ENCODE measurements at regions not wholly inside any gene's neighbourhood (a gene's known extent, or its start where the extent isn't known, plus 50 kb on each side); places are given as distances from the start of the nearest gene placed in this dataset.

- no peak overlapping the region for H3K4ac ChIP-seq (ENCODE audit: low read depth, low read length)
- no peak overlapping the region for H2BK5ac ChIP-seq (ENCODE audit: low read length)
- H3K79me1 ChIP-seq (ENCODE audit: low read length): no peaks in the 10 kb centered on the region
- H3K4me2 ChIP-seq (ENCODE audit: low read length): no peak overlapping the region
- H3K27me3 ChIP-seq (ENCODE audit: insufficient read depth, low read length, poor library complexity): no peaks in the 10 kb centered on the region
- no peak overlapping the region for H2AK5ac ChIP-seq (ENCODE audit: low read length)
- H2BK15ac ChIP-seq (replicated peaks; ENCODE audit: low read depth): no peak overlapping the region
- no peaks in the 10 kb centered on the region for H3K4me1 ChIP-seq (ENCODE audit: control insufficient read depth, low read depth, low read length)
- H3K9ac ChIP-seq (ENCODE audit: low read length): no peak overlapping the region
- H2BK120ac ChIP-seq (ENCODE audit: low read depth, low read length): no peak overlapping the region
- no peak overlapping the region for H3K18ac ChIP-seq (ENCODE audit: low read length)
- WGBS (ENCODE audit: extremely low coverage, insufficient coverage, low lambda C conversion rate): no CpG with 5 or more reads among the region's 3 CpGs
- H3K27ac ChIP-seq (ENCODE audit: low read depth, low read length): no peak overlapping the region
- no peak overlapping the region for H4K8ac ChIP-seq (ENCODE audit: low read depth, low read length)
- no peak for DNase-seq
- H3K79me2 ChIP-seq (ENCODE audit: control insufficient read depth, insufficient read depth, low read length): no peaks in the 10 kb centered on the region
- H4K5ac ChIP-seq (ENCODE audit: low read length): no peak overlapping the region
- no peak overlapping the region for H3K56ac ChIP-seq (ENCODE audit: low read length)
- no peak overlapping the region for H3K4me3 ChIP-seq (ENCODE audit: low read length)
- no peak overlapping the region for H3K23ac ChIP-seq (ENCODE audit: low read length)
- no peaks in the 10 kb centered on the region for H3K36me3 ChIP-seq (ENCODE audit: control insufficient read depth, insufficient read depth, low read length)
These were observed 322.5 kb downstream of the PMP22 start for GRCh38 chr17:14942526-14943190.

- H4K8ac ChIP-seq (ENCODE audit: low read depth, low read length): no peak overlapping the region
- no peak overlapping the region for H3K27ac ChIP-seq (ENCODE audit: low read depth, low read length)
- H3K23ac ChIP-seq (ENCODE audit: low read length): no peak overlapping the region
- no peak overlapping the region for H3K4me3 ChIP-seq (ENCODE audit: low read length)
- no peaks in the 10 kb centered on the region for H3K4me1 ChIP-seq (ENCODE audit: control insufficient read depth, low read depth, low read length)
- DNase-seq: no peak
- H3K56ac ChIP-seq (ENCODE audit: low read length): no peak overlapping the region
- no peak overlapping the region for H2BK120ac ChIP-seq (ENCODE audit: low read depth, low read length)
- H2BK15ac ChIP-seq (replicated peaks; ENCODE audit: low read depth): no peak overlapping the region
- no peak overlapping the region for H3K18ac ChIP-seq (ENCODE audit: low read length)
- H3K36me3 ChIP-seq (ENCODE audit: control insufficient read depth, insufficient read depth, low read length): no peaks in the 10 kb centered on the region
- no peak overlapping the region for H2AK5ac ChIP-seq (ENCODE audit: low read length)
- H4K5ac ChIP-seq (ENCODE audit: low read length): no peak overlapping the region
- WGBS (ENCODE audit: extremely low coverage, insufficient coverage, low lambda C conversion rate): no CpG with 5 or more reads among the region's 3 CpGs
- no peak overlapping the region for H2BK5ac ChIP-seq (ENCODE audit: low read length)
- H3K4me2 ChIP-seq (ENCODE audit: low read length): no peak overlapping the region
- no peak overlapping the region for H3K4ac ChIP-seq (ENCODE audit: low read depth, low read length)
- H3K79me2 ChIP-seq (ENCODE audit: control insufficient read depth, insufficient read depth, low read length): no peaks in the 10 kb centered on the region
- no peak overlapping the region for H3K9ac ChIP-seq (ENCODE audit: low read length)
- H3K79me1 ChIP-seq (ENCODE audit: low read length): no peaks in the 10 kb centered on the region
- no peaks in the 10 kb centered on the region for H3K27me3 ChIP-seq (ENCODE audit: insufficient read depth, low read length, poor library complexity)
These were observed 324.2 kb downstream of the PMP22 start for GRCh38 chr17:14940938-14941265.

- Histone ChIP-seq H3K56ac (ENCODE audit: low read length) (no peak overlapping the region), H3K4me2 (ENCODE audit: low read length) (no peak overlapping the region), H4K8ac (ENCODE audit: low read depth, low read length) (no peak overlapping the region), H2BK15ac (replicated peaks; ENCODE audit: low read depth) (no peak overlapping the region), H4K5ac (ENCODE audit: low read length) (no peak overlapping the region), H2BK5ac (ENCODE audit: low read length) (no peak overlapping the region), H3K23ac (ENCODE audit: low read length) (peak overlapping the region; percentile 48), H3K27ac (ENCODE audit: low read depth, low read length) (no peak overlapping the region), H3K4me3 (ENCODE audit: low read length) (no peak overlapping the region), H3K9ac (ENCODE audit: low read length) (no peak overlapping the region), H3K36me3 (ENCODE audit: control insufficient read depth, insufficient read depth, low read length) (no peaks in the 10 kb centered on the region), H2AK5ac (ENCODE audit: low read length) (no peak overlapping the region), H3K18ac (ENCODE audit: low read length) (no peak overlapping the region), H2BK120ac (ENCODE audit: low read depth, low read length) (no peak overlapping the region), H3K27me3 (ENCODE audit: insufficient read depth, low read length, poor library complexity) (no peaks in the 10 kb centered on the region), H3K79me1 (ENCODE audit: low read length) (no peaks in the 10 kb centered on the region), H3K4ac (ENCODE audit: low read depth, low read length) (no peak overlapping the region), H3K4me1 (ENCODE audit: control insufficient read depth, low read depth, low read length) (no peaks in the 10 kb centered on the region), H3K79me2 (ENCODE audit: control insufficient read depth, insufficient read depth, low read length) (no peaks in the 10 kb centered on the region)
- no peak for DNase-seq
- no CpG with 5 or more reads among the region's 4 CpGs for WGBS (ENCODE audit: extremely low coverage, insufficient coverage, low lambda C conversion rate)
These were observed 324.8 kb downstream of the PMP22 start for GRCh38 chr17:14940108-14940937.

- H3K4ac ChIP-seq (ENCODE audit: low read depth, low read length): no peak overlapping the region
- no peak overlapping the region for H3K56ac ChIP-seq (ENCODE audit: low read length)
- H3K79me1 ChIP-seq (ENCODE audit: low read length): no peaks in the 10 kb centered on the region
- WGBS (ENCODE audit: extremely low coverage, insufficient coverage, low lambda C conversion rate): no CpG with 5 or more reads among the region's 2 CpGs
- H3K27ac ChIP-seq (ENCODE audit: low read depth, low read length): no peak overlapping the region
- no peaks in the 10 kb centered on the region for H3K36me3 ChIP-seq (ENCODE audit: control insufficient read depth, insufficient read depth, low read length)
- H2BK15ac ChIP-seq (replicated peaks; ENCODE audit: low read depth): no peak overlapping the region
- H3K4me2 ChIP-seq (ENCODE audit: low read length): no peak overlapping the region
- H2BK5ac ChIP-seq (ENCODE audit: low read length): no peak overlapping the region
- no peak overlapping the region for H3K4me3 ChIP-seq (ENCODE audit: low read length)
- no peak overlapping the region for H3K9ac ChIP-seq (ENCODE audit: low read length)
- no peaks in the 10 kb centered on the region for H3K4me1 ChIP-seq (ENCODE audit: control insufficient read depth, low read depth, low read length)
- no peak overlapping the region for H4K8ac ChIP-seq (ENCODE audit: low read depth, low read length)
- no peak overlapping the region for H3K23ac ChIP-seq (ENCODE audit: low read length)
- H2AK5ac ChIP-seq (ENCODE audit: low read length): no peak overlapping the region
- H2BK120ac ChIP-seq (ENCODE audit: low read depth, low read length): no peak overlapping the region
- no peak overlapping the region for H3K18ac ChIP-seq (ENCODE audit: low read length)
- H4K5ac ChIP-seq (ENCODE audit: low read length): no peak overlapping the region
- no peaks in the 10 kb centered on the region for H3K79me2 ChIP-seq (ENCODE audit: control insufficient read depth, insufficient read depth, low read length)
- H3K27me3 ChIP-seq (ENCODE audit: insufficient read depth, low read length, poor library complexity): no peaks in the 10 kb centered on the region
- DNase-seq: no peak
These were observed 329.2 kb downstream of the PMP22 start for GRCh38 chr17:14935845-14936485.

GRCh38 chr17:14935139-14935841 lies 329.8 kb downstream of the PMP22 start:
- no peaks in the 10 kb centered on the region for H3K79me1 ChIP-seq (ENCODE audit: low read length)
- H3K23ac ChIP-seq (ENCODE audit: low read length): no peak overlapping the region
- H3K4me2 ChIP-seq (ENCODE audit: low read length): no peak overlapping the region
- H2BK15ac ChIP-seq (replicated peaks; ENCODE audit: low read depth): no peak overlapping the region
- H2BK120ac ChIP-seq (ENCODE audit: low read depth, low read length): no peak overlapping the region
- H3K4me1 ChIP-seq (ENCODE audit: control insufficient read depth, low read depth, low read length): no peaks in the 10 kb centered on the region
- no peak for DNase-seq
- no peaks in the 10 kb centered on the region for H3K79me2 ChIP-seq (ENCODE audit: control insufficient read depth, insufficient read depth, low read length)
- H3K36me3 ChIP-seq (ENCODE audit: control insufficient read depth, insufficient read depth, low read length): no peaks in the 10 kb centered on the region
- no peak overlapping the region for H2BK5ac ChIP-seq (ENCODE audit: low read length)
- no peak overlapping the region for H4K8ac ChIP-seq (ENCODE audit: low read depth, low read length)
- H3K27ac ChIP-seq (ENCODE audit: low read depth, low read length): no peak overlapping the region
- H4K5ac ChIP-seq (ENCODE audit: low read length): no peak overlapping the region
- H3K27me3 ChIP-seq (ENCODE audit: insufficient read depth, low read length, poor library complexity): no peaks in the 10 kb centered on the region
- H3K18ac ChIP-seq (ENCODE audit: low read length): no peak overlapping the region
- H3K56ac ChIP-seq (ENCODE audit: low read length): no peak overlapping the region
- H3K9ac ChIP-seq (ENCODE audit: low read length): no peak overlapping the region
- H2AK5ac ChIP-seq (ENCODE audit: low read length): no peak overlapping the region
- no peak overlapping the region for H3K4ac ChIP-seq (ENCODE audit: low read depth, low read length)
- WGBS (ENCODE audit: extremely low coverage, insufficient coverage, low lambda C conversion rate): no CpG with 5 or more reads among the region's 7 CpGs
- no peak overlapping the region for H3K4me3 ChIP-seq (ENCODE audit: low read length)

Measured in mesendoderm (in vitro differentiated cells).